ENCODE measurements at regions not wholly inside any gene's neighbourhood (a gene's known extent, or its start where the extent isn't known, plus 50 kb on each side); places are given as distances from the start of the nearest gene placed in this dataset.
"Not testable (repeated sequence)": the region's sequence is repeated elsewhere in the genome, so short reads cannot be mapped to it uniquely, and the experiment has no call there.

DNA sequence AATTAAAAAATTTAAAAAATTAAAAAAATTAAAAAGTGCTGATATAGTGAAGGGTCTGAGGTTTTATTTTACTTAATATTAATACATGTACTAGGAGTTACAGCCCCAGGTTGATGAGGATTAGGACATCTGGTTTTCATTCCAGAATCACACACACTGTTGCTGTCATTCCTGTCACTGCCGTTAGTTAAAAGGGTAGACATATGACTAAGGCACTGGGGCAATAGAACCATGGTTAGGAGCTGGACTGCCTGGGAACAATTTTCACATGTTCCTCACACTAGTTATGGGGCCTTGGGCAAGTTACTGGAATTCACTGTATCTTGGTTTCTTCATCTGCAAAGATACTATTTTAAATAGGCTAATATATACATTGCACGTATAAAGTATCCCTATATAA lies 191.8 kb upstream of the DPYD start:
- Histone ChIP-seq H3K9me3 (replicated peaks in 1 of 2; ENCODE audit: control insufficient read depth in 1 of 2, insufficient read depth in 1 of 2, low read length in 2 of 2) (peaks cover 3 to 7% of the 10 kb centered on the region in 2 donors), H3K79me2 (ENCODE audit: insufficient read depth, low read length) (no peaks in the 10 kb centered on the region), H4K20me1 (ENCODE audit: insufficient read depth, low read length) (no peaks in the 10 kb centered on the region), H3K27me3 (ENCODE audit: control insufficient read depth in 2 of 2, insufficient read depth in 2 of 2, low read length in 2 of 2) (no peaks in the 10 kb centered on the region), H3K36me3 (replicated peaks in 1 of 2; ENCODE audit: control insufficient read depth in 1 of 2, insufficient read depth in 2 of 2, low read length in 2 of 2) (no peaks in the 10 kb centered on the region), H2AFZ (ENCODE audit: insufficient read depth, low read depth, low read length, poor library complexity, severe bottlenecking) (no peak overlapping the region), H3K4me2 (replicated peaks; ENCODE audit: extremely low read depth, low read length, poor library complexity, severe bottlenecking) (no peak overlapping the region), H3K4me3 (replicated peaks in 1 of 3; ENCODE audit: low read depth in 2 of 3, low read length in 3 of 3) (no peak overlapping the region), H3K4me1 (ENCODE audit: control insufficient read depth in 1 of 2, insufficient read depth in 2 of 2, low read length in 2 of 2) (no peaks in the 10 kb centered on the region), H3K27ac (ENCODE audit: low read depth in 1 of 2, low read length in 2 of 2) (no peak overlapping the region), H3K9ac (ENCODE audit: insufficient read depth, low read length, poor library complexity, severe bottlenecking) (no peak overlapping the region)
- DNase-seq = no peak
- Mint-ChIP-seq H3K36me3 (no peaks in the 10 kb centered on the region), H3K9me3 (peaks cover 5 to 13% (median 8%) of the 10 kb centered on the region in 7 donors), H3K4me3 (no peak overlapping the region), H3K4me1 (no peaks in the 10 kb centered on the region), H3K27me3 (ENCODE audit: low read depth in 3 of 3) (peaks cover 2 to 4% (median 4%) of the 10 kb centered on the region in 3 donors), H3K27ac (peak overlapping the region in 1 of 7 donors; percentile 35)
- no CpG with 5 or more reads among the region's 2 CpGs for WGBS (ENCODE audit: insufficient coverage)
- TF ChIP-seq, protein P1, sequence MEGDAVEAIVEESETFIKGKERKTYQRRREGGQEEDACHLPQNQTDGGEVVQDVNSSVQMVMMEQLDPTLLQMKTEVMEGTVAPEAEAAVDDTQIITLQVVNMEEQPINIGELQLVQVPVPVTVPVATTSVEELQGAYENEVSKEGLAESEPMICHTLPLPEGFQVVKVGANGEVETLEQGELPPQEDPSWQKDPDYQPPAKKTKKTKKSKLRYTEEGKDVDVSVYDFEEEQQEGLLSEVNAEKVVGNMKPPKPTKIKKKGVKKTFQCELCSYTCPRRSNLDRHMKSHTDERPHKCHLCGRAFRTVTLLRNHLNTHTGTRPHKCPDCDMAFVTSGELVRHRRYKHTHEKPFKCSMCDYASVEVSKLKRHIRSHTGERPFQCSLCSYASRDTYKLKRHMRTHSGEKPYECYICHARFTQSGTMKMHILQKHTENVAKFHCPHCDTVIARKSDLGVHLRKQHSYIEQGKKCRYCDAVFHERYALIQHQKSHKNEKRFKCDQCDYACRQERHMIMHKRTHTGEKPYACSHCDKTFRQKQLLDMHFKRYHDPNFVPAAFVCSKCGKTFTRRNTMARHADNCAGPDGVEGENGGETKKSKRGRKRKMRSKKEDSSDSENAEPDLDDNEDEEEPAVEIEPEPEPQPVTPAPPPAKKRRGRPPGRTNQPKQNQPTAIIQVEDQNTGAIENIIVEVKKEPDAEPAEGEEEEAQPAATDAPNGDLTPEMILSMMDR (IDR thresholded peaks at IDR 0.05) = no peak
- intact Hi-C loops (cut with micrococcal nuclease) = no loop called here

DNA sequence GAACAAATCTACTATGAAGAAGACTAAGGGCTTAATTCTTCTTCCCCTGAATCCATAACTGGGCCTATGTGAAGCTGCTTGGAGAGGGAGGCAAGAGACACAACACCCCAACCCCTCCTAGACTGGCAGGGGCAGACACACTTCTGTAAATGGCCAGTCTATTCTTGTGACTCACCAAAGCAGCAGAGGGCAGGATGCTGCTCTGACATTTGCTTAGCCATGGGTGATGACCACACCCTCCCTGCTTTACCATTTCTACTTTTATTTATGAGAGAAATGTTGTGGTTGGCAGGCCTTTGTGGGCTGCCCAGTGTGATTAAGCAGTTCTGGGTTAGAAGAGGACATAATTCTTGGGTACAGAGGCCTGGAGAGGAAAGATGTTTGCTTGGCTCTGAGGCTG lies 189.8 kb upstream of the DPYD start:
- H3K79me2 ChIP-seq (ENCODE audit: insufficient read depth, low read length) = no peaks in the 10 kb centered on the region
- no peak overlapping the region for H3K4me3 Mint-ChIP-seq
- H2AFZ ChIP-seq (ENCODE audit: insufficient read depth, low read depth, low read length, poor library complexity, severe bottlenecking) = no peak overlapping the region
- intact Hi-C loops (cut with micrococcal nuclease) = no loop called here
- H3K36me3 ChIP-seq (replicated peaks in 1 of 2; ENCODE audit: control insufficient read depth in 1 of 2, insufficient read depth in 2 of 2, low read length in 2 of 2) = no peaks in the 10 kb centered on the region
- no peaks in the 10 kb centered on the region for H3K36me3 Mint-ChIP-seq
- H3K4me1 Mint-ChIP-seq = no peaks in the 10 kb centered on the region
- H3K27me3 ChIP-seq (ENCODE audit: control insufficient read depth in 2 of 2, insufficient read depth in 2 of 2, low read length in 2 of 2) = no peaks in the 10 kb centered on the region
- peaks cover 6 to 17% (median 16%) of the 10 kb centered on the region in 7 donors for H3K9me3 Mint-ChIP-seq
- peaks cover 1 to 3% (median 2%) of the 10 kb centered on the region in 3 donors for H3K27me3 Mint-ChIP-seq (ENCODE audit: low read depth in 3 of 3)
- H3K27ac ChIP-seq (ENCODE audit: low read depth in 1 of 2, low read length in 2 of 2) = no peak overlapping the region
- H3K4me3 ChIP-seq (replicated peaks in 1 of 3; ENCODE audit: low read depth in 2 of 3, low read length in 3 of 3) = no peak overlapping the region
- H3K4me2 ChIP-seq (replicated peaks; ENCODE audit: extremely low read depth, low read length, poor library complexity, severe bottlenecking) = no peak overlapping the region
- DNase-seq = no peak
- TF ChIP-seq, protein P1 (IDR thresholded peaks at IDR 0.05) = no peak
- peak overlapping the region in 1 of 7 donors; percentile 26 for H3K27ac Mint-ChIP-seq
- no peaks in the 10 kb centered on the region for H4K20me1 ChIP-seq (ENCODE audit: insufficient read depth, low read length)
- peaks cover 3 to 18% of the 10 kb centered on the region in 2 donors for H3K9me3 ChIP-seq (replicated peaks in 1 of 2; ENCODE audit: control insufficient read depth in 1 of 2, insufficient read depth in 1 of 2, low read length in 2 of 2)
- H3K4me1 ChIP-seq (ENCODE audit: control insufficient read depth in 1 of 2, insufficient read depth in 2 of 2, low read length in 2 of 2) = no peaks in the 10 kb centered on the region
- H3K9ac ChIP-seq (ENCODE audit: insufficient read depth, low read length, poor library complexity, severe bottlenecking) = no peak overlapping the region

DNA sequence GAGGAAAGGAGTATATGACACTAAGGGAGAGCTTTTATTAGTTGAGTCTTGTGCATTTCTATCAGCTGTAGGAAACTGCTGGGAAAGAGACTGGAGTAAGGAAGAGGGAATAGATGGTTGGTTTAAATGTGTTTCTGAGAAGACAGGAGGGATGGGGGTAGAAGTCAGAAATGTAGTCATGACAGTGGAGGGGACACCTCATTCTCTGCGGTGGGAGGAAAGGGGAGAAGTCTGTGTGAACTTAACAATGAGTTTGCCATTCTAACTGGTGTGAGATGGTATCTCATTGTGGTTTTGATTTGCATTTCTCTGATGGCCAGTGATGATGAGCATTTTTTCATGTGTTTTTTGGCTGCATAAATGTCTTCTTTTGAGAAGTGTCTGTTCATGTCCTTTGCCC lies 187.5 kb upstream of the DPYD start:
- peaks cover 6 to 19% (median 17%) of the 10 kb centered on the region in 7 donors for H3K9me3 Mint-ChIP-seq
- H3K4me3 ChIP-seq (replicated peaks in 1 of 3; ENCODE audit: low read depth in 2 of 3, low read length in 3 of 3); H3K36me3 ChIP-seq (replicated peaks in 1 of 2; ENCODE audit: control insufficient read depth in 1 of 2, insufficient read depth in 2 of 2, low read length in 2 of 2); H3K36me3 Mint-ChIP-seq; H3K4me2 ChIP-seq (replicated peaks; ENCODE audit: extremely low read depth, low read length, poor library complexity, severe bottlenecking); H3K4me1 Mint-ChIP-seq; H3K4me1 ChIP-seq (ENCODE audit: control insufficient read depth in 1 of 2, insufficient read depth in 2 of 2, low read length in 2 of 2); H3K27me3 ChIP-seq (ENCODE audit: control insufficient read depth in 2 of 2, insufficient read depth in 2 of 2, low read length in 2 of 2); H4K20me1 ChIP-seq (ENCODE audit: insufficient read depth, low read length); H3K27ac Mint-ChIP-seq; H3K79me2 ChIP-seq (ENCODE audit: insufficient read depth, low read length); H3K9ac ChIP-seq (ENCODE audit: insufficient read depth, low read length, poor library complexity, severe bottlenecking); H3K27me3 Mint-ChIP-seq (ENCODE audit: low read depth in 3 of 3); DNase-seq; H2AFZ ChIP-seq (ENCODE audit: insufficient read depth, low read depth, low read length, poor library complexity, severe bottlenecking); H3K4me3 Mint-ChIP-seq; intact Hi-C loops (cut with micrococcal nuclease); H3K27ac ChIP-seq (ENCODE audit: low read depth in 1 of 2, low read length in 2 of 2): not testable (repeated sequence)
- peaks cover 3 to 18% of the 10 kb centered on the region in 2 donors for H3K9me3 ChIP-seq (replicated peaks in 1 of 2; ENCODE audit: control insufficient read depth in 1 of 2, insufficient read depth in 1 of 2, low read length in 2 of 2)
- 100% methylated on average over 1 of the region's 1 CpG for WGBS (ENCODE audit: insufficient coverage)
